ENCODE measurements at regions not wholly inside any gene's neighbourhood (a gene's known extent, or its start where the extent isn't known, plus 50 kb on each side); places are given as distances from the start of the nearest gene placed in this dataset.
"Not testable (repeated sequence)": the region's sequence is repeated elsewhere in the genome, so short reads cannot be mapped to it uniquely, and the experiment has no call there.

DNA sequence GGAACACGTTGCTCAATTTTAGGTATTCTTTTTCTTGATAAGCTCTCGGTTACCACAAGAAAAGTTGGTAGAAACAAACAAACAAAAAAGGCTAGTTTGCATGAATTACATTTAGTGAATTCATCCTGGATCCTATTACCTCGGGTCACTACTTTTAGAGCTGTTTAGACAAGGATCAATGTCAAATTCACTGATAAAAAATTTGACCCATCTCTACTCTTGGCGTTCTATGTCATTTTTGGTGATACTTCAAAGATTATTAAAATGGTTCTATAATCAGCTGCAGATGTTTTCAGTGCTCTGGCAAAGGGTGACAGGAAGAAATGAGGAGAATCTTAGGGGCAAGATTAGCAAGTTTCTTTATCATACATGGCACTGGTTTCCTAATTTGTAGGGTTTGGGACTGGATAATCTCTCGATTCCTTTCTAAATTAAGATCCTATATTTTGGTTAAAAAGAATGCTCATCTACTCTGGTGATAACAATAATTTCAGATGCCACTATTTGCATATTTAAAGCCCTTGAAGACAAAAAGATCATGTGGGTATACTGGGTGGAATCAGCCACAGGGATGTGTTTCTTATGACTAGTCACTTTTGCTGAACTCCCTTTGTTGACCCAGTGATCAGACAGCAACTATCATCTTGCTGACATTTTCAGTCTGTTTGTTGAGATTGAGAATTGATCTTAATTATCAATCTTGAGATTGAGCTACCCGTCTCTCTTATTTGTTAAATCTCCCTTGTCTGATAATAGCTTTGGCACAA, 442.9 kb downstream of the AASDHPPT start:
- no peak for DNase-seq
- no peak overlapping the region for H3K27ac ChIP-seq
- no peaks in the 10 kb centered on the region for H3K27me3 ChIP-seq
- H3K9me3 ChIP-seq, result no peaks in the 10 kb centered on the region
- H3K4me1 ChIP-seq, result no peaks in the 10 kb centered on the region
- no peak overlapping the region for H3K4me3 ChIP-seq
- TF ChIP-seq, protein P1, sequence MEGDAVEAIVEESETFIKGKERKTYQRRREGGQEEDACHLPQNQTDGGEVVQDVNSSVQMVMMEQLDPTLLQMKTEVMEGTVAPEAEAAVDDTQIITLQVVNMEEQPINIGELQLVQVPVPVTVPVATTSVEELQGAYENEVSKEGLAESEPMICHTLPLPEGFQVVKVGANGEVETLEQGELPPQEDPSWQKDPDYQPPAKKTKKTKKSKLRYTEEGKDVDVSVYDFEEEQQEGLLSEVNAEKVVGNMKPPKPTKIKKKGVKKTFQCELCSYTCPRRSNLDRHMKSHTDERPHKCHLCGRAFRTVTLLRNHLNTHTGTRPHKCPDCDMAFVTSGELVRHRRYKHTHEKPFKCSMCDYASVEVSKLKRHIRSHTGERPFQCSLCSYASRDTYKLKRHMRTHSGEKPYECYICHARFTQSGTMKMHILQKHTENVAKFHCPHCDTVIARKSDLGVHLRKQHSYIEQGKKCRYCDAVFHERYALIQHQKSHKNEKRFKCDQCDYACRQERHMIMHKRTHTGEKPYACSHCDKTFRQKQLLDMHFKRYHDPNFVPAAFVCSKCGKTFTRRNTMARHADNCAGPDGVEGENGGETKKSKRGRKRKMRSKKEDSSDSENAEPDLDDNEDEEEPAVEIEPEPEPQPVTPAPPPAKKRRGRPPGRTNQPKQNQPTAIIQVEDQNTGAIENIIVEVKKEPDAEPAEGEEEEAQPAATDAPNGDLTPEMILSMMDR (IDR thresholded peaks at IDR 0.05), result no peak
- no peak for TF ChIP-seq POLR2A (IDR thresholded peaks at IDR 0.05)
- no peaks in the 10 kb centered on the region for H3K36me3 ChIP-seq

DNA sequence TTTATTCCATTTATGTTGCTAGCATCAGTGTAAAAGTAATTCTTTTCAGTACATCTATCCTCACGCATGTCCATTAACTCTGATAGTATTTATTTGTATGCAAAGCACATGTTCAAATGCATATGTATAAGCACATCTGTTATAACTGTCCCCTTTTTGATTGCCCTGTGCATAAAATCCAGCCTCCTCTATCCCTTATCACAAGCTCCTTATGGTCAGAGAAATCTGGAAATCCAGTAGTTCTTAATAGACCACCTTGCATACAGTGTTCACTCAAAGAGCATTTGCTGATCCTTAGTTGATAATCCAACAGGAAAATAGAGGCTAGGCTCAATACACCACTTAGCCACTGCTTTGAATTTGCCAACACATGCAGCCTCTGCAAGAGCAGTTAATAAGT, 443.5 kb downstream of the AASDHPPT start:
- Histone ChIP-seq H3K4me1 (no peaks in the 10 kb centered on the region), H3K36me3 (no peaks in the 10 kb centered on the region), H3K27ac (no peak overlapping the region), H3K4me3 (no peak overlapping the region), H3K9me3 (no peaks in the 10 kb centered on the region), H3K27me3 (no peaks in the 10 kb centered on the region)
- DNase-seq, result no peak
- TF ChIP-seq, protein P1 (IDR thresholded peaks at IDR 0.05), result no peak
- TF ChIP-seq POLR2A (IDR thresholded peaks at IDR 0.05), result no peak

DNA sequence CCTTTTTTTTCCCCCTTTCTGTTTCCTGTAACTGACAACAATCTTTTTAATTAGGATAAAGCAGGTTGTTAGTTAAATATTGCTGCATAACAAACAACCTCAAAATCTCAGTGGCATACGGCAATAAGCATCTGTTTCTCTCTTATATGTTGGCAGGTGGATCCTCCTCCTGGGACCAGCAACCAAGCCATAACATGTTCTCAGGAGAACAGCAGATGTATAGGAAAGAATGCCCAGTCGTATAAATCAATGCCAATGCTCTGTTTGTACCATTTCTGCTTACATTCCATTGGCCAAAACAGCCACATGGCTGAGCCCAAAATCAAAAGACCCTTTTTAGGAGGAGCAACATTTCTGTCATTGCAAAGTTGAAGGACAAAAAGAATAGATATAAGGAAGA, 445.7 kb downstream of the AASDHPPT start:
- H3K4me3 ChIP-seq, result no peak overlapping the region
- H3K27me3 ChIP-seq, result no peaks in the 10 kb centered on the region
- no peak for DNase-seq
- TF ChIP-seq, protein P1 (IDR thresholded peaks at IDR 0.05), result no peak
- no peak for TF ChIP-seq POLR2A (IDR thresholded peaks at IDR 0.05)
- H3K36me3 ChIP-seq, result no peaks in the 10 kb centered on the region
- no peaks in the 10 kb centered on the region for H3K4me1 ChIP-seq
- H3K27ac ChIP-seq, result no peak overlapping the region
- no peaks in the 10 kb centered on the region for H3K9me3 ChIP-seq

DNA sequence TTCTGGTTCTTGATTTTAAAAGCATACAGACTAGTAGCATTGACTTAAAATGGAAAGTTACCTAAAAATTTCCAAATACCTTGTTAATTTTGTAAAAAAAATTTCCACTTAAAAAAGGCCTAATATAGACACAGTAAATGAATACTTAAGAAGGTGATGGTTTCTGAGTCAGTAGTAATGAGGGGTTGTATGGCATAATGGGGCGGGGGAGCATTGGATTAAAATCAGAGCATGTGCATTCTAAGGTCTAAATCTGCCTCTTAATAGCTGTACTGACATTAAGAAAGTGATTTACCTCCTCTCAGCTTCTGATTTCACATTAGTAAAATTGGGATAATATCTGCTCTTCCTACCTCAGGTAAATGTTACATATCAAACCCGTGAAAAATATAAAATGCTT, 446.5 kb downstream of the AASDHPPT start:
- Histone ChIP-seq H3K9me3 (no peaks in the 10 kb centered on the region), H3K4me1 (no peaks in the 10 kb centered on the region)
- TF ChIP-seq POLR2A (IDR thresholded peaks at IDR 0.05), result no peak
- TF ChIP-seq, protein P1 (IDR thresholded peaks at IDR 0.05), result no peak

DNA sequence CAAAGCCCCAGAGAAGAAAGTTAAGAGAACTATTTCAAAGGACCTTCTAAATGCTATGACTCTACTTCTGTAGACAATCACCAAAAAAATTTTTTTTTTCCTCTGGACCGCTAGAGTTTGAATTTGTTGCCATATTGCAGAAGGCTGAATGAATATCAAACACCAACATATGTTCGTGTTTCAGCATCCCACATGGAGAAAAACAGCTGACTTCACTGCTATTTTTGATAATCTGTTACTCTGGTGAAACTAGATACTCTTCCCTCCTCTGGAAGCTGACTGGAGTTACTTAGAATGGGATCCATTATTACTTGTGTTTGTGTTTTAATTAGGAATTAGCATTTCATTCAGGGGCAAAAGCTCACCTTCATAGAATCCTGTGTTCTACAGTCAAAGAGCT, 447.0 kb downstream of the AASDHPPT start:
- Histone ChIP-seq H3K27me3 (no peaks in the 10 kb centered on the region), H3K36me3 (no peaks in the 10 kb centered on the region), H3K9me3 (no peaks in the 10 kb centered on the region), H3K27ac (no peak overlapping the region), H3K4me3 (no peak overlapping the region), H3K4me1 (no peaks in the 10 kb centered on the region)
- DNase-seq, result no peak
- TF ChIP-seq POLR2A (IDR thresholded peaks at IDR 0.05), result no peak

More for the DNA sequence above, 446.5 kb downstream of the AASDHPPT start:
- Histone ChIP-seq H3K4me3 (no peak overlapping the region), H3K36me3 (no peaks in the 10 kb centered on the region), H3K27ac (no peak overlapping the region), H3K27me3 (no peaks in the 10 kb centered on the region)
- no peak for DNase-seq

DNA sequence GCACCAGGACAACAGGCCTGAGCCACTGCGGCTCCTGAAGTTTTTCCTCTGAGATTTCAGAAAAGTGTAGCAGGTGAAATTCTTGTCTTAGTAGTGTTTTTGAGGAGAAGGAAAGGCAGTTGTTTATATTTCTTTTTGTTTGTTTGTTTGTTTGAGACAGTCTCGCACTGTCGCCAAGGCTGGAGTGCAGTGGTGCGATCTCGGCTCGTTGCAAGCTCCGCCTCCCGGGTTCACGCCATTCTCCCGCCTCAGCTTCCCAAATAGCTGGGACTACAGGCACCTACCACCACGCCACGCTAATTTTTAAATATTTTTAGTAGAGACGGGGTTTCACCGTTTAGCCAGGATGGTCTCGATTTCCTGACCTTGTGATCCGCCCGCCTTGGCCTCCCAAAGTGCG, 454.2 kb downstream of the AASDHPPT start:
- DNase-seq, H3K9me3 ChIP-seq, H3K27ac ChIP-seq, H3K4me1 ChIP-seq, H3K27me3 ChIP-seq, H3K36me3 ChIP-seq, H3K4me3 ChIP-seq: not testable (repeated sequence)

DNA sequence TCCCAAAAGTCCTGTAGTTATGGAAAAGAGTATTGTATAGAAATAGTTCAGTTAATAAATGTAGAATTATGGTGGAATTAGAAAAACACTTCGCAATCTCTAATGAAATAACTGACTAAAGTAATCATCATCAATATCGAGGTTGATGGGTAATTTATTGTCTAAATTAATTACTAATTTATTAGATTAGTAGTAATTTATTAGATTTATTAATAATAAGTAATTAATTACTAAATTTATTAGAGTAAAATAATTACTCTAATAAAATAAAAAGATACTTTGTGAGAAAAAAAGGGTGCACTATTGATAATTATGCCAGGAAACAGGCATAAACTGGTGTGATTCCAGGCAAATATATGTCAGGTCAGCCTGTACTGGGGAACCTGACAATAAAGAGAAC, 455.6 kb downstream of the AASDHPPT start:
- Histone ChIP-seq H3K4me1 (no peaks in the 10 kb centered on the region), H3K9me3 (no peaks in the 10 kb centered on the region), H3K27ac (no peak overlapping the region), H3K27me3 (no peaks in the 10 kb centered on the region), H3K36me3 (no peaks in the 10 kb centered on the region), H3K4me3 (no peak overlapping the region)
- TF ChIP-seq, protein P1 (IDR thresholded peaks at IDR 0.05), result no peak
- no peak for TF ChIP-seq POLR2A (IDR thresholded peaks at IDR 0.05)
- DNase-seq, result no peak
